ENCODE measurements at regions not wholly inside any gene's neighbourhood (a gene's known extent, or its start where the extent isn't known, plus 50 kb on each side); places are given as distances from the start of the nearest gene placed in this dataset.

DNA sequence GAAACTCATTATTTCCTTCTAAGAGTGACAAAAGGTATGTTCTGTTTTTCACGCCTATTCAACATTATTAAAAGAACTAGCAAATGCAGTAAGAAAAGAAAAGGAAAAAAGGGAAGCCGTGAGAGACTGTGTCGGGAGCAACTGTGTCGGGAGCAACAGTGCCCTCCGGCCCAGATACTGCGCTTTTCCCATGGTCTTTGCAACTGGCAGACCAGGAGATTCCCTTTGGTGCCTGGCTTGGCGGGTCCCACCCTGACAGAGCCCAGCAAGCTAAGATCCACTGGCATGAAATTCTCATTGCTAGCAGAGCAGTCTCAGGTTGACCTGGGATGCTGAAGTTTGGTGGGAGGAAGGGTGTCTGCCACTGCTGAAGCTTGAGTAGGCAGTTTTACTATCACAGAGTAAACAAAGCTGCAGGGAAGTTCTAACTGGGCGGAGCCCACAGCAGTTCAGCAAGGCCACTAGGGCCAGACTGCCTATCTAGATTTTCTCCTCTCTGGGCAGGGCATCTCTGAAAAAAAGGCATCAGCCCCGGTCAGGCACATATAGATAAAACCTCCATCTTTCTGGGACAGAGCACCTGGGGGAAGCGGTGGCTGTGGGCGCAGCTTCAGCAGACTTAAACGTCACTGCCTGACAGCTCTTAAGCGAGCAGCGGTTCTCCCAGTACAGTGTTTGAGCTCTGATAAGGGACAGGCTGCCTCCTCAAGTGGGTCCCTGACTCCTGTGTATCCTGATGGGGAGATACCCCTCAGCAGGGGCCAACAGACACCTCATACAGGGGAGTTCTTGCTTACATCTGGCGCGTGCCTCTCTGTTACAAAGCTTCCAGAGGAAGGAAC is 1237.4 kb upstream of the CDH18 start:
- ATAC-seq (no peak), DNase-seq (no peak)
- intact Hi-C loops (cut with DNase I) = no loop called here

DNA sequence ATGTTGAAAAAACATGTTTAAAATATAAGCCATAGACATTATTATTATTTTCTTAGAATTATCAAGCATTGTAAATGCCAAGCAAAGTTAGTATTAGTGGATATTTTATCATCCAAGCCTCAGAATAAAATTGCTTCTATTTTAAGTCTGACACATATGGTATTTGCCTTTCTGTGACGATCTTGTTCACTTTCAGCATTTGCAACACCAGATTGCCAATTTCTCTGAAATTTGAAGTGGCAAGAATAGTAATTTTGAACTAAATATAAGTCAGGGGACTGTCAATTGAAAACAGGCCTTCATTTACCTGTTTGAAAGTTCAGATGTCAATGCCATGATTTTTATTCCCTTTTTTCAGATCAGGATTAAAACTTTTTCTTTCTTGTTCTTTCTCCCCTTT is 1233.6 kb upstream of the CDH18 start:
- DNase-seq (no peak), ATAC-seq (no peak)
- intact Hi-C loops (cut with DNase I) = no loop called here

DNA sequence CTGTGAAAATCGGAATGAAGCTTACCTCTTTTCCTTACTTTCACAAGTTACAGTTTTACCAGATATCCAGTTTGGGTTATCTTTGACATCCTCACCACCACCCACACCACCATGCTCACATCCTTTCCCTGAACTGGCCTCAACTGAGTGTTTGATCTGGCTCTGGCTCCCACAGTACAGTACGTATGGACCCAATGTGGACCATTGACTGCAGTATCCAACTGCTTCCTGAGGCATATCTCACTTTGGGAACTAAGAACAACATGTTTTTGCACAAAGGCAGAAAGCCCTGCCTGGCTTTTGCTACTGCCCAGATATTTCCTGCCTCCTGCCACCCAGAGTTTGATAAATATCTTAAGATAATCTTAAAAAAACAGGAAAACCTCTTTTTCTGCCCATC is 1232.0 kb upstream of the CDH18 start:
- DNase-seq (no peak), ATAC-seq (no peak)
- intact Hi-C loops (cut with DNase I) = no loop called here

DNA sequence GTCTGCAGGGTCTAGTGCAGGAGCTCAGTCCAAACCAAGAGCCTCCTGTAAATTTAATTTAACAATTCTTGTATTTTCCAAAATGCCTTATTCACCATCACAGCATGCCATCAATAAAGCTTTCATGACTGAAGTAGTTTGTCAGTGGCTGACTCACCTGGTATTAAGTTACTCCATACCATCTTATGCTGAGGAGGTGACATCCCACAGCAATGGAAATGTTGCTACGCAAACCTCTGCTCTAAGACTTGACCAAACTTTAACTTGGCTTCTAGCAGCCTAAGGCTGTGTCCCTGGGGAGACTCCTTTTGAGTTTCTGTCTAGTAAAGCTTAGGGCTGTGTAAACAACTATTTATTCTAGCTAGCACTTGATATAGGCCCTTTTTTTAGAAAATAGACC is 1231.3 kb upstream of the CDH18 start:
- intact Hi-C loops (cut with DNase I) = no loop called here
- no peak for ATAC-seq
- DNase-seq = no peak

DNA sequence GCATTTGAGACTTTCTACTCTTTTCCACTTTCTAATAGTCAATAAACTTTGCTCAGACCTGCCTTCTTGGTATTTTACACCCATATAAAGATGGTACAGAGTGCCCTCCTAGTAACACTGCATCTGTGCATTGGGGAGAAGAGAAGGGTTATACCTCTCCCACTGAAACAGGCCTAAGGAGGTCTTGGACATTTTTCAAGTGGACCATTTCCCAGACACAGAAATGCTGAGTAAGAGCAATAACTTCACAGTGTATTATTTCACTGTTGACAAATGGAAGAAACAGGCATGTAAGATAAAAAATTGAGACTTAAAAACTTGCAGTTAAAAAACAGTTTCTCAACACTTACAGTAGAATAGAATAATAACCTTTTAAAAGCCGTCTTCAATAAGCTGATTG is 1224.0 kb upstream of the CDH18 start:
- ATAC-seq = no peak

DNA sequence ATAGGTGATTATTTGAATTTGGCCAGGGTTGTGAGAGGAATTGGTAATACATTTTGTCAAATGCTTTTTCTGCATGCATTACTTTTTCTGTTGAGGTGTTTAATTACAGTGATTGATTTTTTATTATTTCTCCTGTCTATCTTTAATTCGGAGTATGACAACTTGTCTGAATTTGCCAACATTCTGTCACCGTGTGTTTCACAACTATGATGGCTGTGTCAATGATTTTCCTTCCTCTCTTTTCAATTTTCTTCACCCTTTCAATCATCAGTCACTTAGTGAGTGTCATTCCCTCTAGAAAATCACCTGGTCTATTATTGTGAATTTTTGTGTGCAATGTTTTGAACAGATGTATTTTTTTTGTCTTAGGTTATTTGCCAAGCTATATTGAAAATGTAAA is 1221.4 kb upstream of the CDH18 start:
- DNase-seq (no peak), ATAC-seq (no peak)
- intact Hi-C loops (cut with DNase I) = no loop called here

More for the DNA sequence above, 1224.0 kb upstream of the CDH18 start:
- intact Hi-C loops (cut with DNase I) = no loop called here
- no peak for DNase-seq

DNA sequence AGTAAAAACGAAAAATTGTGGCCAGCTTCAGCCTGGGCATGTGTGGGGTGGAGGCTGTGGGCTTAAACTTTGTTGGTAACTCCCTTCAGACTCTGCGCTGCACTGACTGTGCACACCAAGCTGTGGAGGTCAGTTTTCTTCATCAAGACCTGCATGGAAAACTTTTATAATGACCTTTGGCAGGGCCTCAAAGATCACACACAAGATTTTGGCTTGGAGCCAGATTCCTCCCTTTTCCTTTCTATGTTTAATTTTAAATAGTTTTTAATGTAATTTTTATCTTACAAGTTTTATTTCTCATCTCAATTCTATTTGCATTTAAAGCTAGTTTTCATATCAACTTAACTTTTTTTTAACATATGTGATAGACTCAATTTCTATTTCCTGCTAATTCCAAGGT is 1211.1 kb upstream of the CDH18 start:
- DNase-seq (no peak), ATAC-seq (no peak)
- intact Hi-C loops (cut with DNase I) = no loop called here

DNA sequence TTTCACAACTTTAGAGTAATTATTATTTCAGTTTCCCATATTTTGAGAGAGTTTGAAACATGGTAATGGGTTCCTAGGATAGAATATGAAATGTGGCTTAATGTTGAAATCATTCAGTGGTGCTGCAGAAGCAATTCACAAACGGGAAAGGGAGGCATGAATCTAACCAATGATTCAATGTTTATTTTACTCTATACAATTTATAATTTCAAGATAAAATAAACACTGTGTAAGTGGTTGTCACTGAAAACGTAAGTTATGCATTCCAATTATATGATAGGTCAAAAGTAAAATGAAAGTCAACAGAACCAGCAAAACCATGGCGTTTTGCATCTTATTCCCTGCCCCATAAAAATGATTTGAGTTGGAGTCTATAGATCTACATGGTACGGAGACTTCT is 1207.1 kb upstream of the CDH18 start:
- intact Hi-C loops (cut with DNase I) = no loop called here
- ATAC-seq = no peak

DNA sequence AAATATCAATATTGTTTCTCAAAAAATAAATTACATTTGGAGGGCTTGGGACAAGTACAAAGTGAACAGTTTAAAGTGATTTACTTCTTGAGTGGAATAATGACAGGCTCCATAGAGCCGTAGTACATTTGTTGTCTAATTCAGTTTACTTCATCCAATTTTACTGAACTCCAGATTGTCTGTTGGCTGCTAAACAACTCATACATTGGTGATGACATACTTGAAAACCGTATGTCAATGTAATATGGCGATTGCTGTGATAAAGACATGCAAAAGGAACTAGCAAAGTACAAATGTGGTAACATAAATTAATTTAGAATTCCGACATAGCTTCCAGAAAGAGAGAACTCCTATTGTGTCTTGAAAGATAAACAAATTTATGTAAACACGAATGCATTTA is 1197.5 kb upstream of the CDH18 start:
- ATAC-seq (no peak), DNase-seq (no peak)
- intact Hi-C loops (cut with DNase I) = no loop called here

More for the DNA sequence above, 1207.1 kb upstream of the CDH18 start:
- DNase-seq = no peak

DNA sequence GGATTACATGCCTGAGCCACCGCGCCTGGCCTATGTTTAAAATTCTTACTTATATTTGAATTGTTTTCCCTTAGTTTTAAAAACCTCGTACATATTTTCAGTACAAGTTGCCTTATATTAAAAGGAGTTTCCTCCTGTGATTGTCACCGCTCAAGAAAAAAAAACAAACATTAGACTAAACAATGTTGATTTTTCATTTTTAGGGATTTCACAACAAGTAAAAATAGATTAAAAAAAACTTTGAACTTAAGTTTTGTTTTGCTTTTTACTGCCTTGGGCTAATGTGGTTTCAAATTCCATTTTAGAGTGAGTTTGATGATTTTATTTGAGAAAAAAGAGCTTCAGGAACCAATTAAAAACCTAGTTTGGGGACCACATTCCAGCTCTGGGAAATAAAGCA is 1196.6 kb upstream of the CDH18 start:
- intact Hi-C loops (cut with DNase I) = no loop called here
- no peak for ATAC-seq
- DNase-seq = no peak

DNA sequence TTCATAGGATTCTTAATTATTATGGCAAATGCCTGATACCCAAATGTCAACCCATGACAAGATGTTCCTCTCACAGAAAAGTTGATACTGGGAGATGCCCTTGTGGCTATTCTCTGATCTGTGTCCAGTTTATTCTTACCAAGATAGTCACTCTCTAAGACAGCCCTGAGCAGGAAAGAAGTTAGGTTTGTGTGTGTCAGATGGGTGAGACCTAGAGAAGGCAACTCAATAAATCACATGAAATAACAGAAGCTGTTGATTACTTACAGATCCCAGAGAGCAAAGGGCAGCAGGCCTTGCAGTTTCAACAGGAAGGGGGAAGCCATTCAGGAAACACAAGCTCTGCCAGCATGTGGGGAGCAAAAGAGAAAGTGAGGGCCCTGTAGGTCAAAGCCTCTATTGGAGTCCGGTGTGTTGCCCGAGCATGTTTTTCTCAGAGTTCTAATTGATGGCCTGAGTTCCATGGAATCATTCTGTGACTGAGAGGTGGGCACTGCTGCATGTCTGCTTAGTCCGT is 1193.7 kb upstream of the CDH18 start:
- intact Hi-C loops (cut with DNase I) = no loop called here
- no peak for ATAC-seq
- DNase-seq = no peak

DNA sequence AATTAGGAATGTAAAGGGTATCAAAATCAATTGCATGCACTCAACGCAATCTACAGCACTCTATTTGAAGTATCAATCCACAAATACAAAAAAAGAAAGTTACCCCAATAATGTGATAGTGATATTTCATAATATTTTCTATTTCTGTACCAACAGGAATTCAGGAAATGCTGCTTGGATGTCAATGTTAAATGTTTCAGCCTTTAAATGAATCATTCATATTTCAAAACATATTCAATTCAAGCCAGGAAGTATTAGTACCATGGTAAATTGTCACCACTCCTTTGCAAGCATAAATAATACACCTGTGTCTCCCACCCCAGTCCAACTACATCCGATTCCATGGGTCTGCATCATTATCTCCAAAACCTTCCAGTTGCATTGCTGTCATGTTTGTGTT is 1185.5 kb upstream of the CDH18 start:
- intact Hi-C loops (cut with DNase I) = no loop called here
- ATAC-seq (no peak), DNase-seq (no peak)

DNA sequence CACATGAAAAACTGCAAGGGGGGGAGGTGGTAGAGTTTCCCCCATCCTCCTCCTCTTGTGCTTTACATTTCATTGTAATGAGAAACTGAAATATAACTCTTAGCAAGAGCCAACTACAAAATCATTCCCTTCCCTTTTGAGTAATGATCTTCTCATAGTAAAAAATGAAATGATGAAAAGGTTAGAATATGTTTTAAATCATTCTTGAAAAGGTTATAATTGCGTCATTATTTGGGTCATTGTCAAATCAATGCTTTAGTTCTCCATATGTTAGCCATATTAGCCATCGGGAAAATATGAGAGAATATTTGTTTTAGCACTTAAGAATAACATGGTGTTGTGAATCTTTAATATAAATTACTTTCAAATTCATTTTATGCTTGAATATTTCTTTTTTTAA is 1185.0 kb upstream of the CDH18 start:
- DNase-seq (no peak), ATAC-seq (no peak)
- intact Hi-C loops (cut with DNase I) = no loop called here

DNA sequence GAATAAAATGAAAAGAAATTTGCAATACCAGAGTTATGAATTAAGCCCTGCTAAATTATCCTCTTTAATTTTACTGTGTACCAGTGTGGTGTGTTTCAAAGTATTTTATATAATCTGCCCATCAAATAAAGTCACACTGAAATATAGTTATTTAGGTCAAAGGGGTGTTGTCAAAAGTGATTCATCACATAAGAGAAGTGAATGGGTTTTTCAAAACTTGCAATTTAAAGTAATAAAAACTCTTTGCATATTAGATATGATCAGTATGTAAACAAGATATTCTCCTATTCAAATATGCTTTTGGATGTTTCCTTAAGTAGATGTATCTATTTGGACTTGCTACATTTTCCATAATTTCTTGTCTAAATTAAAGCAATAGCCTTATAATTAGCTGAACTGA is 1183.0 kb upstream of the CDH18 start:
- no peak for ATAC-seq
- DNase-seq = no peak
- intact Hi-C loops (cut with DNase I) = no loop called here

DNA sequence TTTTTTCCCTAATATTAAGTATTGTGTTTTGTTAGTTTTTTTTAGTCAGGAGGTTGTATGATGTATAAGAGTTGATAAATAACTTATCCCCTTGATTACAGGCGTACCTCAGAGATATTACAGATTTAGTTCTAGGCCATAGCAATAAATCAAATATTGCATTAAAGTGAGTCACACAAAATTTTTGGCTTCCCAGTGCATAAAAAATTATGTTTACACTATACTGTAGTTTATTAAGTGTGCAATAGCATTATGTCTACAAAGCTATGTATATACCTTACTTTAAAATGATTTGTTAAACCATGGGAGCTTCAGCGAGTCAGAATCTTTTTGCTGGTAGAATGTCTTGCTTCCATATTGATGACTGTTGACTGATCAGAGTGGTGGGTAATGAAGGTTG is 1180.6 kb upstream of the CDH18 start:
- ATAC-seq = no peak
- DNase-seq = no peak
- intact Hi-C loops (cut with DNase I) = no loop called here

DNA sequence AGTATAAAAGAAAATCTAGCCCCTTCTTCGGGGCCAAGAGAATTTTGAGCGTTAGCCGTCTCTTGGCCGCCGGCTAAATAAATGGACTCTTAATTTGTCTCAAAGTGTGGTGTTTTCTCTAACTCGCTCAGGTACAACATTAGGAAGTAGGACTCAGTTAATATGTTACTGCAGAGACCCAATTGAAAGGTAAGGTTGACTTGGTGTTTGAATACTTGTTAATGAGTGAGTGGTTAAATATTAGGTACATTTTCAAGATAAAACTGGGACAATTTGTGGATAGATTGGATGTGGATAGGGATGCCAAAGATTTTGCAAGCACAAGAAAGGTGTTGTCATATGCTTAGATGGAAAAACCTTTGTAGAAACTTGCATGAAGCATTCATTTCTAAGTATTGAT is 1177.3 kb upstream of the CDH18 start:
- ATAC-seq = no peak

DNA sequence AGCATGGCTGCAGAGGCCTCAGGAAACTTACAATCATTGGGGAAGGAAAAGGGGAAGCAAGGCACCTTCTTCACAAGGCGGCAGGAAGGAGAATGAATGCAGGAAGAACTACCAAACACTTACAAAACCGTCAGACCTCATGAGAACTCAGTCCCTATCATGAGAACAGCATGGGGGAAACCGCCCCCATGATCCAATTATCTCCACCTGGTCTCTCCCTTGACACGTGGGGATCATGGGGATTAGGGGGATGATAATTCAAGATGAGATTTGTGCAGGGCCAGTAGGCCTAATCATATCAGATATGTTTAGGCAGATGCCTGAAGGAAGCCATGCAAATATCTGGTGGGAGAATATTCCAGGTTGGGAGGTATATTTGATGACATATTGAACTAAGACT is 1176.4 kb upstream of the CDH18 start:
- ATAC-seq = no peak
- no peak for DNase-seq
- intact Hi-C loops (cut with DNase I) = no loop called here

More for the DNA sequence above, 1177.3 kb upstream of the CDH18 start:
- intact Hi-C loops (cut with DNase I) = no loop called here
- DNase-seq = no peak

DNA sequence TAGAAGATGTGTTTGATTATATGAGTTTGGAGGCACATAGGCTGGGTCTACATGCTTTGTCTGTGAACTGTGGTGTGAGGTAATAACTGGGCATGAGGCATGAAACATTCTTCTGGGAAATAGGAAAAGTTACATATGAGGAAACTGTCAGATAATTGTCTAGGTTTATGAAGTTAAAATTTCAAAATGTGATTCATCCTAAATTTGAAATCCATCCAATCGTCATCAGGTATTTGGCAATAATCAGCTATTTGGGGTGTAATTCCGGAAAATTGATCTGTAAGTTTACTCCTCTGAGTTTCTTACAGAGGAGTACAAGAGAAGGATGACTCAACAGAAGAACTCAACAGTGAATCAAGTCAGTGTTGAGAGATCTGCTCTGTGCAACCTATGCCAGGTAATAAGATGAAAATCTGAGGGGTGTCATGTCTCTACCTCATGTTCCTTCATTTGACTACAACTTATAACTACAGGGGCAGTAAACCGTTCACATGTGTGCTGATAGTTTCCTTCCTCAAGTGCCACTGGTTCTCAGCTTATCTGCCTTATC is 1171.6 kb upstream of the CDH18 start:
- ATAC-seq (no peak), DNase-seq (no peak)
- intact Hi-C loops (cut with DNase I) = no loop called here

DNA sequence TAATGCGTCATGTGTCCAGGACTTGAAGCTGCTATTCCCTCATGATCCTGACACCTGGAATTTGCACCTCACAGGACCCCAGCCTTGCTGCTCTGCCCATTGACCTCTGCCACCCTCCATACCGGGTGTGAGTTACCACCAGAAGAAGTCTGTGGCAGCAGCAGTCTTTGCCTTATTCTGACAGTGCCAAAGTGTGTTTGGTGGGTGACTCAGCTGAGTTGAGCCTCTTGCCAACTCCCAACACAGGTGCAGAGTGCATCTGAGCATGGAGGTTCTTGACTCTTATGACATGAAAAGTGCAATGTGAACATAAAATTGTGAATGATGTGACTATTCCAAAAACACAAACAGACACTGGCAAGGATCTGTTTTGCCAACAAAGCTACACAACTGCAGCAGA is 1166.5 kb upstream of the CDH18 start:
- no peak for ATAC-seq
- intact Hi-C loops (cut with DNase I) = no loop called here
- DNase-seq = no peak

DNA sequence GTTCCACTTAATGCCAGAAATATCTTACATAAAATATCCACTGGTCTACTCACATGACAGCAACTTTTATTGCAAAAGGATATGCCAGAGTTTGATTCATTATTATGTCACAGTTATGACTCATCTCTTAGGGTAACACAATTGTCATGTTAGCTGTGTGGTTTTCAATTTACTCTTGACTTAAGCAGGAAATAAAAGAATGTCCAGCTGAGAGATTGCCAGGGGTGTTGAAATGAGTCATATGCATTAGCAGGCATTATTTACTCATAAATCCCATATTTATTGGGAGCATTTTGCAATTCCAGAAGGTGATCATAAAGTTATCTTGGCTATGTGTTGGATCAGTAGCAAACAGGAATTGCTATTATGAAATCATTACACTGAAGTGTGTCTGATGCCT is 1164.6 kb upstream of the CDH18 start:
- intact Hi-C loops (cut with DNase I) = no loop called here
- no peak for DNase-seq
- no peak for ATAC-seq

DNA sequence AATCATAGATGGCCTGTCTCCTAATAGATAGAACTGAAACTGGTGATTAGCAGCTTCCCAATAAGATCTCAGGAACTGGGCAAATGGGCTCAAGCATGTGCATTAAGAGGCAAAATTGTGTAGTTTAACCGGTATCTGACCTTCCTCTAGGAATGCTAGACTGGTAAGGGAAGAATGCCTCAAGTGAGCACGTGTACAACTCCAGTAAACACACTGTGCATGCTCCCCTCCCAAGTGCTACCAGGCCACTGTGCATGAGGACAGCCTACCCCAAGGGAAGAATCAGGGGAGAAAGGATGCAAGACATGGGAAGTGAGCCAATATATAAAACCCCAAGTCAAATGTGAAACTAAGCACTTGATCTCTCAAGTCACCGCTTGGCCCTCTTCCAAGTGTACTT is 1157.4 kb upstream of the CDH18 start:
- ATAC-seq (no peak), DNase-seq (no peak)
- intact Hi-C loops (cut with DNase I) = no loop called here
